DOHH2 (cell line): ENCODE measurements at regions not wholly inside any gene's neighbourhood (a gene's known extent, or its start where the extent isn't known, plus 50 kb on each side); places are given as distances from the start of the nearest gene placed in this dataset.

Experiments
- H3F3A ChIP-seq: fragments of 200-600 bp; sonication (generic), shearing (Covaris generic); 2 replicates; pipeline ENCODE4 v1.6.0; 2016; ENCODE audit warnings: antibody characterized with exemption, mild to moderate bottlenecking; ENCODE audit not compliant: control insufficient read depth, insufficient read depth
- H3K27ac ChIP-seq: fragments of 200-600 bp; sonication (generic); 2 replicates; pipeline ENCODE4 v1.5.1; 2014; ENCODE audit warnings: low read depth, mild to moderate bottlenecking, low read length, moderate library complexity
- H3K27me3 ChIP-seq: fragments of 200-600 bp; sonication (generic); 2 replicates; pipeline ENCODE4 v1.6.1; 2014; ENCODE audit warnings: mild to moderate bottlenecking, low read length, mixed read lengths; ENCODE audit not compliant: control insufficient read depth
- H3K36me3 ChIP-seq: fragments of 200-600 bp; sonication (generic); 2 replicates; pipeline ENCODE4 v1.6.1; 2014; ENCODE audit warnings: mild to moderate bottlenecking, low read length, moderate library complexity, mixed read lengths; ENCODE audit not compliant: control insufficient read depth
- H3K4me1 ChIP-seq: fragments of 200-600 bp; sonication (generic); 2 replicates; pipeline ENCODE4 v1.6.1; 2014; ENCODE audit warnings: mild to moderate bottlenecking, low read length, mixed read lengths; ENCODE audit not compliant: control insufficient read depth
- H3K4me2 ChIP-seq: fragments of 200-600 bp; sonication (generic); 2 replicates; pipeline ENCODE4 v1.6.0; 2014; ENCODE audit warnings: mild to moderate bottlenecking, low read length, moderate library complexity
- H3K4me3 ChIP-seq: fragments of 200-600 bp; sonication (generic); 2 replicates; pipeline ENCODE4 v1.5.1; 2014; ENCODE audit warnings: mild to moderate bottlenecking, low read length, mixed read lengths
- H3K79me2 ChIP-seq: fragments of 200-600 bp; sonication (generic); 2 replicates; pipeline ENCODE4 v1.6.1; 2014; ENCODE audit warnings: mild to moderate bottlenecking, low read length, mixed read lengths; ENCODE audit not compliant: control insufficient read depth
- H3K9me2 ChIP-seq: fragments of 200-600 bp; sonication (generic); replicated peaks from 2 replicates; pipeline ENCODE4 v1.6.1; 2014; ENCODE audit warnings: mild to moderate bottlenecking, low read length, mixed read lengths; ENCODE audit not compliant: control insufficient read depth
- H3K9me3 ChIP-seq: fragments of 200-600 bp; sonication (generic); 2 replicates; pipeline ENCODE4 v1.6.1; 2014; ENCODE audit warnings: antibody characterized with exemption, low read length, mixed read lengths; ENCODE audit not compliant: control insufficient read depth, insufficient read depth
- H4K20me1 ChIP-seq: fragments of 200-600 bp; sonication (generic); 2 replicates; pipeline ENCODE4 v1.6.0; 2014; ENCODE audit warnings: low read depth, mild to moderate bottlenecking, antibody characterized with exemption, low read length, moderate library complexity; ENCODE audit not compliant: control insufficient read depth, insufficient read depth
- EZH2phosphoT487 ChIP-seq: fragments of 200-600 bp; sonication (generic); IDR thresholded peaks from 2 replicates; pipeline ENCODE4 v1.6.1; 2017; ENCODE audit warnings: borderline replicate concordance, mild to moderate bottlenecking, antibody characterized with exemption, low read length, moderate library complexity, mixed read lengths
- TF ChIP-seq, protein P1 (sequence below): fragments of 200-600 bp; sonication (generic); IDR thresholded peaks from one replicate; pipeline ENCODE4 v1.5.1; 2014; ENCODE audit warnings: antibody characterized with exemption, mild to moderate bottlenecking, low read depth, low read length; ENCODE audit not compliant: poor library complexity, severe bottlenecking

DNA sequence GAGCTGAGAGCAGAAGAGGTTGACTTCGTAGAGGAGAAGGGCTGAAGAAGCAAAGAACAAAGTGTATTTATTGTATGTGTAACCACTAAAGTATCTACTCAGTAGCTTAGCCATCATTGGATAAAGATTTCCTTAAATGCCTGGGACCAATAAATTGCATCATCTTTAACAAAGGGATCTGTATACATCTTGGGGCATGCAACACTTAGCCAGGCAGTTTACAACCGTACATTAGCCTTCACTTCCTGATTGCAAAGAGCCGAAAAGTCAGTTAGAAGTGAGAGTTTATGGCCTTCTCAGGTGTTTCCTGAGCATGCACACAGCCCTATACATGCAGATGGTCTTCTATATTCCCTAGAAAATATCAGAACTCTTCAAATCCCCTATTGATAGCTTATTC is 68.0 kb upstream of the MAGED1 start:
- Histone ChIP-seq H3K4me3 (no peak overlapping the region), H3K27me3 (no peaks in the 10 kb centered on the region), H3K9me2 (no peaks in the 10 kb centered on the region), H4K20me1 (no peaks in the 10 kb centered on the region), H3K79me2 (peaks cover 25% of the 10 kb centered on the region), H3K4me1 (no peaks in the 10 kb centered on the region), H3F3A (no peaks in the 10 kb centered on the region), H3K27ac (no peak overlapping the region), H3K9me3 (no peaks in the 10 kb centered on the region), H3K36me3 (no peaks in the 10 kb centered on the region), H3K4me2 (no peak overlapping the region)
- TF ChIP-seq EZH2phosphoT487, result no peak
- TF ChIP-seq, protein P1, sequence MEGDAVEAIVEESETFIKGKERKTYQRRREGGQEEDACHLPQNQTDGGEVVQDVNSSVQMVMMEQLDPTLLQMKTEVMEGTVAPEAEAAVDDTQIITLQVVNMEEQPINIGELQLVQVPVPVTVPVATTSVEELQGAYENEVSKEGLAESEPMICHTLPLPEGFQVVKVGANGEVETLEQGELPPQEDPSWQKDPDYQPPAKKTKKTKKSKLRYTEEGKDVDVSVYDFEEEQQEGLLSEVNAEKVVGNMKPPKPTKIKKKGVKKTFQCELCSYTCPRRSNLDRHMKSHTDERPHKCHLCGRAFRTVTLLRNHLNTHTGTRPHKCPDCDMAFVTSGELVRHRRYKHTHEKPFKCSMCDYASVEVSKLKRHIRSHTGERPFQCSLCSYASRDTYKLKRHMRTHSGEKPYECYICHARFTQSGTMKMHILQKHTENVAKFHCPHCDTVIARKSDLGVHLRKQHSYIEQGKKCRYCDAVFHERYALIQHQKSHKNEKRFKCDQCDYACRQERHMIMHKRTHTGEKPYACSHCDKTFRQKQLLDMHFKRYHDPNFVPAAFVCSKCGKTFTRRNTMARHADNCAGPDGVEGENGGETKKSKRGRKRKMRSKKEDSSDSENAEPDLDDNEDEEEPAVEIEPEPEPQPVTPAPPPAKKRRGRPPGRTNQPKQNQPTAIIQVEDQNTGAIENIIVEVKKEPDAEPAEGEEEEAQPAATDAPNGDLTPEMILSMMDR, result no peak

DNA sequence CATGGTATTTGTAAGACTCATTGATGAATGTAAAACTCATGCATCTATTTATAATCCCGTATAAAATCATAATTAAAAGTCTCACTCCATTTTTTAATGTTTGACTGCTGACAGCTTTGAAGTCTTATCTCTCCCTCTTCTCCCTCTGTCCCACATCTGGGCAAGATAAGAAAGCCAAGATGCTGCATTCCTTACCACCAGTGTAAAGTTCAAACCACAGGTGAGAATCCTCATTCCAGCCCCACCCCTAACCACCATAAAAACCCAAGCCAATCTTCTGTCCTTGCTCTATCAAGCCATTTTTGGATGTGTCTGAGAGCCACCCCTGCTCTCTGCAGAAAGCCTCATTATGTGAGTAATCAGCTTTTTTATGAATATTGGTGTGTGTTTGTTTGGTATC is 59.3 kb upstream of the MAGED1 start:
- no peaks in the 10 kb centered on the region for H3F3A ChIP-seq
- H3K79me2 ChIP-seq, result no peaks in the 10 kb centered on the region
- no peaks in the 10 kb centered on the region for H3K36me3 ChIP-seq
- H3K27ac ChIP-seq, result no peak overlapping the region
- no peaks in the 10 kb centered on the region for H3K4me1 ChIP-seq
- no peak overlapping the region for H3K4me3 ChIP-seq
- H3K9me2 ChIP-seq, result no peaks in the 10 kb centered on the region
- no peaks in the 10 kb centered on the region for H3K9me3 ChIP-seq
- TF ChIP-seq EZH2phosphoT487, result no peak
- TF ChIP-seq, protein P1, result no peak
- H3K27me3 ChIP-seq, result no peaks in the 10 kb centered on the region
- no peaks in the 10 kb centered on the region for H4K20me1 ChIP-seq
- H3K4me2 ChIP-seq, result no peak overlapping the region

DNA sequence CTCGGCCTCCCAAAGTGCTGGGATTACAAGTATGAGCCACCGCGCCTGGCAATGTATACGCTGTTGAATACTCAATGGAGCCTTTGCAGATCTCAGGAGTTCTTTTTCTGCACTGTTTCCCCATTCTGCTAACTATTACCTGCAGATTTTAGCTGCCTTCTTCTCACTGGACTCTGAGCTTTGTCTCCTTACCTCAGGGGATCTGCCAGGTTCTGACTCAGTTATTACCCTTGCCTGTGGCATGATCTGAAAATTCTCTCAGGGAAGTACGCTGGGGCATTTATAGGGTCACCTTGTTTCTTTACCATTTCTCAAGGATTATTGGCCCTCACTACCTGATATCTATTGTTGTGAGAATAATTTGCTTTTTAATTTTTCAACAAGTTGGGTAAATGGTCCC is 56.6 kb upstream of the MAGED1 start:
- Histone ChIP-seq H3K4me3 (no peak overlapping the region), H3F3A (no peaks in the 10 kb centered on the region), H3K9me2 (no peaks in the 10 kb centered on the region), H3K27me3 (no peaks in the 10 kb centered on the region), H3K4me2 (no peak overlapping the region), H4K20me1 (no peaks in the 10 kb centered on the region), H3K79me2 (no peaks in the 10 kb centered on the region), H3K36me3 (no peaks in the 10 kb centered on the region), H3K4me1 (no peaks in the 10 kb centered on the region), H3K27ac (no peak overlapping the region), H3K9me3 (no peaks in the 10 kb centered on the region)
- TF ChIP-seq, protein P1, result no peak
- TF ChIP-seq EZH2phosphoT487, result no peak

DNA sequence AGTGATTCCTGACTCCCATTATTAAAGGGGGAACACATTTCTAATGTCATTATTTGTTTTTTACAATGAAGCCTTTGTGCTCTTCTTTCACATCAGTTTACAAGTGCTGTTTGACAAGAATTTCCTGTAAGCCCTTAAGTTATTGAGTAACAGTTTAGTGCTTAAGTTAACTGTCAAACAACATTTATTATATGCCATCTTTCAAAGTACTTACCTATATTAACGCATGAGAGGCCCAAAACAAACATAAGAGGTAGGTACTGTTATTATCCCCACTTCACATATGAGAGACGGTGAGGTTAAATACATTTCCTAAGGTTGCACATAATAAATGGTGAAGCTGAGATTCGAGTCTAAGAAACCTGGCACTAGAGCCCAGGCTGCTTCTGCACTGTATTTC is 56.0 kb upstream of the MAGED1 start:
- H3K27me3 ChIP-seq, result no peaks in the 10 kb centered on the region
- H3K9me2 ChIP-seq, result no peaks in the 10 kb centered on the region
- no peaks in the 10 kb centered on the region for H3F3A ChIP-seq
- no peak for TF ChIP-seq EZH2phosphoT487
- TF ChIP-seq, protein P1, result no peak
- no peaks in the 10 kb centered on the region for H3K4me1 ChIP-seq
- no peak overlapping the region for H3K4me3 ChIP-seq
- H3K9me3 ChIP-seq, result no peaks in the 10 kb centered on the region
- H3K79me2 ChIP-seq, result no peaks in the 10 kb centered on the region
- H3K36me3 ChIP-seq, result no peaks in the 10 kb centered on the region
- H3K4me2 ChIP-seq, result no peak overlapping the region
- no peaks in the 10 kb centered on the region for H4K20me1 ChIP-seq
- no peak overlapping the region for H3K27ac ChIP-seq
